Ishikawa (cell line): ENCODE measurements at regions not wholly inside any gene's neighbourhood (a gene's known extent, or its start where the extent isn't known, plus 50 kb on each side); places are given as distances from the start of the nearest gene placed in this dataset.

Source experiments
- CREB1 ChIP-seq: IDR thresholded peaks from 2 replicates; pipeline ENCODE4 v1.6.1; 2012; ENCODE audit warnings: low read depth
- EGR1 ChIP-seq: IDR thresholded peaks from 2 replicates; pipeline ENCODE4 v1.6.1; 2012
- EP300 ChIP-seq: IDR thresholded peaks from 2 replicates; pipeline ENCODE4 v1.6.1; 2012; ENCODE audit warnings: borderline replicate concordance
- NFIC ChIP-seq: IDR thresholded peaks from 2 replicates; pipeline ENCODE4 v1.6.1; 2012
- RAD21 ChIP-seq: IDR thresholded peaks from 2 replicates; pipeline ENCODE4 v1.6.1; 2012; ENCODE audit warnings: low read depth
- REST ChIP-seq: IDR thresholded peaks from 2 replicates; pipeline ENCODE4 v1.6.1; 2012; ENCODE audit warnings: low read depth, mild to moderate bottlenecking
- TAF1 ChIP-seq: IDR thresholded peaks from 2 replicates; pipeline ENCODE4 v1.6.1; 2012; ENCODE audit warnings: low read depth, mild to moderate bottlenecking
- USF1 ChIP-seq: IDR thresholded peaks from 2 replicates; pipeline ENCODE4 v1.6.1; 2012
- YY1 ChIP-seq: IDR thresholded peaks from 2 replicates; pipeline ENCODE4 v1.6.1; 2012; ENCODE audit warnings: low read depth

GRCh38 chr4:170248029-170248428 is 158.3 kb upstream of the AADAT start:
- TF ChIP-seq CREB1 (no peak), EP300 (no peak), NFIC (no peak), USF1 (no peak), EGR1 (no peak), RAD21 (no peak), REST (no peak), TAF1 (no peak), YY1 (no peak)
